Peyer's patch (tissue), 4 donors: ENCODE measurements at regions not wholly inside any gene's neighbourhood (a gene's known extent, or its start where the extent isn't known, plus 50 kb on each side); places are given as distances from the start of the nearest gene placed in this dataset.

Source experiments
- POLR2A ChIP-seq, 2 donors: fragments of 450-650 bp; IDR thresholded peaks; one replicate each; pipeline ENCODE4 v1.5.1; 2017; ENCODE audit warnings: antibody characterized with exemption in 2 of 2, mild to moderate bottlenecking in 2 of 2, moderate library complexity in 2 of 2
- TF ChIP-seq, protein P1 (sequence below), 6 experiments: fragments of 450-650 bp in 4 of 6; fragments of 200-600 bp in 2 of 6; sonication (generic) in 1 of 6; IDR thresholded peaks; one replicate each; pipeline ENCODE4 v1.5.1; 2017 to 2019; ENCODE audit warnings: antibody characterized with exemption in 6 of 6, mild to moderate bottlenecking in 3 of 6, moderate library complexity in 1 of 6

DNA sequence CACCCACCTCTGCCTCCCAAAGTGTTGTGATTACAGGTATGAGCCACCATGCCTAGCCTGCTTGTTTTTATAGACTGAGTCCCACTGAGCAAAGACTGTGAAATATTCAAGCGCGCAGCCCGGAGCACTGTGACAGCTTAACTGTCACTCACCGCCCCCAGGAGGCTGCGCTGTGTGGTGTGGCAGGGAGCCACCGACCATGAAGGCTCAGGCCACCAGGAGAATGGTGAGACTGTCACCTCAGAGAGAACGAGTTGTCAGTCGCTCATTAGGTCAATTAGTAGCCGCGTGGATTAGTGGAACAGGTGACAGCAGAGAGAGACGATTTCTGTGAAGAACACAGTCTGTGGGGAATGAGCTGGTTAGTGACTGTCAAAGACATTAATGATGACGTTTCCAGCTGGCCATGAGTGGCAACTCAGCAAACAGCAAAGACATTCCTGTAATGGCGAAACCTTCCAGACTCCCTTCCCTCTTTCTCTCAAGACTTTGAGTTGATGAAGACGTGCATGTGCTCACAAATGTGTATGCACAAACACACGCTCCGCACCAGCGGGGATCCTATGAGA, 64.5 kb downstream of the CYCS start:
- TF ChIP-seq, protein P1, sequence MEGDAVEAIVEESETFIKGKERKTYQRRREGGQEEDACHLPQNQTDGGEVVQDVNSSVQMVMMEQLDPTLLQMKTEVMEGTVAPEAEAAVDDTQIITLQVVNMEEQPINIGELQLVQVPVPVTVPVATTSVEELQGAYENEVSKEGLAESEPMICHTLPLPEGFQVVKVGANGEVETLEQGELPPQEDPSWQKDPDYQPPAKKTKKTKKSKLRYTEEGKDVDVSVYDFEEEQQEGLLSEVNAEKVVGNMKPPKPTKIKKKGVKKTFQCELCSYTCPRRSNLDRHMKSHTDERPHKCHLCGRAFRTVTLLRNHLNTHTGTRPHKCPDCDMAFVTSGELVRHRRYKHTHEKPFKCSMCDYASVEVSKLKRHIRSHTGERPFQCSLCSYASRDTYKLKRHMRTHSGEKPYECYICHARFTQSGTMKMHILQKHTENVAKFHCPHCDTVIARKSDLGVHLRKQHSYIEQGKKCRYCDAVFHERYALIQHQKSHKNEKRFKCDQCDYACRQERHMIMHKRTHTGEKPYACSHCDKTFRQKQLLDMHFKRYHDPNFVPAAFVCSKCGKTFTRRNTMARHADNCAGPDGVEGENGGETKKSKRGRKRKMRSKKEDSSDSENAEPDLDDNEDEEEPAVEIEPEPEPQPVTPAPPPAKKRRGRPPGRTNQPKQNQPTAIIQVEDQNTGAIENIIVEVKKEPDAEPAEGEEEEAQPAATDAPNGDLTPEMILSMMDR (IDR thresholded peaks at IDR 0.05), result no peak
- TF ChIP-seq POLR2A (IDR thresholded peaks at IDR 0.05), result no peak
